ENCODE measurements at regions not wholly inside any gene's neighbourhood (a gene's known extent, or its start where the extent isn't known, plus 50 kb on each side); places are given as distances from the start of the nearest gene placed in this dataset.

GRCh38 chr2:239768907-239769553, 256.1 kb downstream of the NDUFA10 start:
- no peak overlapping the region for H3K4me2 ChIP-seq

GRCh38 chr2:239768031-239768790, 256.9 kb downstream of the NDUFA10 start:
- Histone ChIP-seq H3K4me2 (no peak overlapping the region), H3K9ac (no peak overlapping the region), H3K4me1 (no peaks in the 10 kb centered on the region), H3K27me3 (no peaks in the 10 kb centered on the region), H3K27ac (no peak overlapping the region), H3K36me3 (no peaks in the 10 kb centered on the region), H3K4me3 (no peak overlapping the region), H2AFZ (replicated peaks) (no peak overlapping the region), H4K20me1 (ENCODE audit: low read depth) (no peaks in the 10 kb centered on the region), H3F3A (ENCODE audit: low read depth) (no peaks in the 10 kb centered on the region), H3K9me3 (ENCODE audit: low read depth) (no peaks in the 10 kb centered on the region), H3K79me2 (ENCODE audit: low read depth) (no peaks in the 10 kb centered on the region)
- DNase-seq (ENCODE audit: low spot score) = no peak
- peak overlapping the region; percentile 38 for H3K4me3 Mint-ChIP-seq
- H3K9me3 Mint-ChIP-seq = peaks cover 10% of the 10 kb centered on the region
- H3K36me3 Mint-ChIP-seq = no peaks in the 10 kb centered on the region
- H3K27ac Mint-ChIP-seq = no peak overlapping the region
- H3K4me1 Mint-ChIP-seq = peaks cover 2% of the 10 kb centered on the region
- peaks cover 16% of the 10 kb centered on the region for H3K27me3 Mint-ChIP-seq (ENCODE audit: insufficient read depth, low read depth)
- TF ChIP-seq CTCF (IDR thresholded peaks at IDR 0.05) = no peak
- TF ChIP-seq EZH2 (IDR thresholded peaks at IDR 0.05) = no peak
- TF ChIP-seq EZH2phosphoT487 (IDR thresholded peaks at IDR 0.05) = no peak

More at GRCh38 chr2:239768907-239769553, 256.1 kb downstream of the NDUFA10 start:
- H3K79me2 ChIP-seq (ENCODE audit: low read depth) = no peaks in the 10 kb centered on the region
- H3K4me1 ChIP-seq = no peaks in the 10 kb centered on the region
- Mint-ChIP-seq H3K4me3 (no peak overlapping the region), H3K27ac (no peak overlapping the region), H3K27me3 (ENCODE audit: insufficient read depth, low read depth) (peaks cover 17% of the 10 kb centered on the region), H3K36me3 (no peaks in the 10 kb centered on the region), H3K4me1 (no peaks in the 10 kb centered on the region), H3K9me3 (peaks cover 13% of the 10 kb centered on the region)
- no peaks in the 10 kb centered on the region for H3F3A ChIP-seq (ENCODE audit: low read depth)
- H3K9ac ChIP-seq = no peak overlapping the region
- H3K36me3 ChIP-seq = no peaks in the 10 kb centered on the region
- no peaks in the 10 kb centered on the region for H3K9me3 ChIP-seq (ENCODE audit: low read depth)
- peaks cover 4% of the 10 kb centered on the region for H3K27me3 ChIP-seq
- no peak overlapping the region for H3K4me3 ChIP-seq
- no peak for TF ChIP-seq EZH2 (IDR thresholded peaks at IDR 0.05)
- no peak for TF ChIP-seq EZH2phosphoT487 (IDR thresholded peaks at IDR 0.05)
- no peak for TF ChIP-seq CTCF (IDR thresholded peaks at IDR 0.05)
- no peaks in the 10 kb centered on the region for H4K20me1 ChIP-seq (ENCODE audit: low read depth)
- no peak overlapping the region for H3K27ac ChIP-seq
- no peak for DNase-seq (ENCODE audit: low spot score)
- H2AFZ ChIP-seq (replicated peaks) = no peak overlapping the region

- H3K27me3 ChIP-seq = no peaks in the 10 kb centered on the region
- no peaks in the 10 kb centered on the region for H3K36me3 ChIP-seq
- TF ChIP-seq EZH2phosphoT487 (IDR thresholded peaks at IDR 0.05) = no peak
- H2AFZ ChIP-seq (replicated peaks) = no peak overlapping the region
- H3K9me3 Mint-ChIP-seq = peaks cover 8% of the 10 kb centered on the region
- H3K36me3 Mint-ChIP-seq = no peaks in the 10 kb centered on the region
- H3F3A ChIP-seq (ENCODE audit: low read depth) = no peaks in the 10 kb centered on the region
- no peak overlapping the region for H3K27ac Mint-ChIP-seq
- no peak overlapping the region for H3K4me3 ChIP-seq
- peaks cover 17% of the 10 kb centered on the region for H3K27me3 Mint-ChIP-seq (ENCODE audit: insufficient read depth, low read depth)
- H3K4me2 ChIP-seq = no peak overlapping the region
- H3K9ac ChIP-seq = no peak overlapping the region
- H4K20me1 ChIP-seq (ENCODE audit: low read depth) = no peaks in the 10 kb centered on the region
- H3K27ac ChIP-seq = no peak overlapping the region
- H3K4me1 Mint-ChIP-seq = peaks cover 10% of the 10 kb centered on the region
- H3K9me3 ChIP-seq (ENCODE audit: low read depth) = no peaks in the 10 kb centered on the region
- H3K4me1 ChIP-seq = no peaks in the 10 kb centered on the region
- no peaks in the 10 kb centered on the region for H3K79me2 ChIP-seq (ENCODE audit: low read depth)
- no peak overlapping the region for H3K4me3 Mint-ChIP-seq
- no peak for DNase-seq (ENCODE audit: low spot score)
Measured at GRCh38 chr2:239767021-239767905, 257.9 kb downstream of the NDUFA10 start.

All from neural progenitor cell (in vitro differentiated cells).